Neural crest cell (in vitro differentiated cells): ENCODE measurements at regions not wholly inside any gene's neighbourhood (a gene's known extent, or its start where the extent isn't known, plus 50 kb on each side); places are given as distances from the start of the nearest gene placed in this dataset.

ENCODE experiments used
- DNase-seq: peaks from one replicate; pipeline ENCODE4 v3.0.0; 2021; ENCODE audit warnings: low read depth, mixed read lengths, low spot score
- H3K27ac Mint-ChIP-seq: one replicate; pipeline ENCODE4 v1.8.0; 2021; ENCODE audit warnings: mild to moderate bottlenecking, mixed read lengths; ENCODE audit not compliant: unreplicated experiment
- H3K27me3 Mint-ChIP-seq: 2 replicates; pipeline ENCODE4 v1.8.0; 2021; ENCODE audit warnings: low read depth, mild to moderate bottlenecking, mixed read lengths
- H3K36me3 Mint-ChIP-seq: 2 replicates; pipeline ENCODE4 v1.8.0; 2021; ENCODE audit warnings: low read depth, mild to moderate bottlenecking, mixed read lengths
- H3K4me1 Mint-ChIP-seq: 2 replicates; pipeline ENCODE4 v1.8.0; 2021; ENCODE audit warnings: mixed read lengths
- H3K4me3 Mint-ChIP-seq: one replicate; pipeline ENCODE4 v1.8.0; 2021; ENCODE audit warnings: mild to moderate bottlenecking, mixed read lengths
- H3K9me3 Mint-ChIP-seq: 2 replicates; pipeline ENCODE4 v1.8.0; 2021; ENCODE audit warnings: mixed read lengths
- CTCF ChIP-seq: fragments of 200-600 bp; sonication (generic); conservative IDR thresholded peaks from 2 replicates; pipeline ENCODE4 v1.5.0; 2021; ENCODE audit warnings: antibody characterized with exemption, mild to moderate bottlenecking

DNA sequence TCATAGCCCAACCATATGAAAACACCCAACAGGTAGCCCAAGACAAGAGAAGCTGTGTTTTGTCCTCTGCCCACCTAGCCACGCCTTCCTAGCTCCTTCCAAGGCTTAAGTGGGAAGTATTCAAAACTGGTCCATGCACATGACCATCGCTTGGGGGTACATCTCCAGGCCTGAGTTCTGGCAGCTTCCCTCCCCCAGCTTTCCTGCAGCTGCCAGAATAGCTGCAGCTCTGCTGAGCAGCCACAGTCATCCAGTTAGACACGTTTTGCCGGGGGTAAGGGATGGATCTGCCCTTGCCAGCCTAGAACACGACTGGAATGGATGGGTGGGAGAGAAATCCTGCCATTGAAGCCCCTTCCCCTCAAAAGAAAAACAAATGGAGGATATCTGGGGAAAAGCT lies 166.8 kb downstream of the NRP2 start:
- H3K4me1 Mint-ChIP-seq: peaks cover 6% of the 10 kb centered on the region

GRCh38 chr2:205848601-205849000 lies 166.3 kb downstream of the NRP2 start:
- no peak for DNase-seq
- no peaks in the 10 kb centered on the region for H3K36me3 Mint-ChIP-seq
- peaks cover 6% of the 10 kb centered on the region for H3K4me1 Mint-ChIP-seq
- H3K4me3 Mint-ChIP-seq: no peak overlapping the region
- H3K27me3 Mint-ChIP-seq: peaks cover 2% of the 10 kb centered on the region
- H3K9me3 Mint-ChIP-seq: peaks cover 2% of the 10 kb centered on the region
- TF ChIP-seq CTCF: no peak
- no peak overlapping the region for H3K27ac Mint-ChIP-seq

More for the DNA sequence above, 166.8 kb downstream of the NRP2 start:
- DNase-seq: no peak
- Mint-ChIP-seq H3K27ac (no peak overlapping the region), H3K9me3 (peaks cover 2% of the 10 kb centered on the region), H3K4me3 (no peak overlapping the region), H3K36me3 (no peaks in the 10 kb centered on the region), H3K27me3 (peaks cover 2% of the 10 kb centered on the region)
- TF ChIP-seq CTCF: no peak
